WERI-Rb-1 (cell line): ENCODE measurements at regions not wholly inside any gene's neighbourhood (a gene's known extent, or its start where the extent isn't known, plus 50 kb on each side); places are given as distances from the start of the nearest gene placed in this dataset.
A peak's percentile ranks its signal among the peaks of the same experiment; 100 is the strongest.

Source experiments
- DNase-seq: peaks from one replicate; pipeline ENCODE4 v3.0.0-alpha.2; 2020
- H3K27ac ChIP-seq: fragments of 250-450 bp; sonication (Bioruptor Pico); 2 replicates; pipeline ENCODE4 v1.5.1; 2020; ENCODE audit warnings: mild to moderate bottlenecking, moderate library complexity
- H3K27me3 ChIP-seq: fragments of 250-450 bp; sonication (Bioruptor Pico); 2 replicates; pipeline ENCODE4 v1.5.1; 2021; ENCODE audit warnings: mild to moderate bottlenecking, low read depth, moderate library complexity; ENCODE audit not compliant: insufficient read depth, severe bottlenecking
- H3K36me3 ChIP-seq: fragments of 250-450 bp; sonication (Bioruptor Pico); 2 replicates; pipeline ENCODE4 v1.5.1; 2020; ENCODE audit warnings: mild to moderate bottlenecking, moderate library complexity
- H3K4me3 ChIP-seq: 2 replicates; pipeline ENCODE4 v1.5.1; 2011; ENCODE audit warnings: low read depth, mild to moderate bottlenecking, control low read depth, low read length
- H3K9me3 ChIP-seq: fragments of 250-450 bp; sonication (Bioruptor Pico); 2 replicates; pipeline ENCODE4 v1.5.1; 2021; ENCODE audit warnings: mild to moderate bottlenecking, moderate library complexity; ENCODE audit not compliant: severe bottlenecking
- CTCF ChIP-seq: IDR thresholded peaks from 2 replicates; pipeline ENCODE4 v1.5.1; 2011; ENCODE audit warnings: low read depth, mild to moderate bottlenecking, control low read depth, inconsistent platforms, low read length

GRCh38 chr10:107834706-107835105 is 670.2 kb upstream of the SORCS1 start:
- Histone ChIP-seq H3K27me3 (no peaks in the 10 kb centered on the region), H3K27ac (no peak overlapping the region), H3K4me3 (no peak overlapping the region), H3K9me3 (no peaks in the 10 kb centered on the region), H3K36me3 (no peaks in the 10 kb centered on the region)
- no peak for TF ChIP-seq CTCF
- no peak for DNase-seq

GRCh38 chr10:107831772-107832171 is 667.3 kb upstream of the SORCS1 start:
- DNase-seq = no peak
- no peaks in the 10 kb centered on the region for H3K36me3 ChIP-seq
- H3K9me3 ChIP-seq = no peaks in the 10 kb centered on the region
- TF ChIP-seq CTCF = no peak
- no peak overlapping the region for H3K27ac ChIP-seq
- no peak overlapping the region for H3K4me3 ChIP-seq
- no peaks in the 10 kb centered on the region for H3K27me3 ChIP-seq

DNA sequence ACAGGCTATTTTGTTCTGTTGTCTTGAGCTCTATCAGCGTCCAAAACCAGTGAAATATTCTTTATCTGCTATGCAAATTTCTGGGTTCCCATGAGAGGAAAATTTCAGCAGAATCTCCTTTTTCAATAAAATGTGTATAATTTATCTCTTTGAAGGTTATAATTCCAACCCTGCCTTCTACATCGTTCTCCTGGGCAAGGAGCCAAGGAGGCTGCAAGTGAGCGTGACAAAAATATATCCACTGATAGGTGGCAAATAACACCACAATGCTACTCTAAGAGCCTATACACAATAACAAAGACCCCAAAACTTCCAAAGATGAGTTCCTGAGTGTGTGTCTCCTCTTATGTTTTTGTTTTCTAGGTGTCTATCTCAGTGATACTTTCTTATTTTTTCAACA is 664.7 kb upstream of the SORCS1 start:
- no peak overlapping the region for H3K4me3 ChIP-seq
- no peak for TF ChIP-seq CTCF
- no peaks in the 10 kb centered on the region for H3K27me3 ChIP-seq
- H3K9me3 ChIP-seq = no peaks in the 10 kb centered on the region
- DNase-seq = no peak
- no peaks in the 10 kb centered on the region for H3K36me3 ChIP-seq
- H3K27ac ChIP-seq = no peak overlapping the region

DNA sequence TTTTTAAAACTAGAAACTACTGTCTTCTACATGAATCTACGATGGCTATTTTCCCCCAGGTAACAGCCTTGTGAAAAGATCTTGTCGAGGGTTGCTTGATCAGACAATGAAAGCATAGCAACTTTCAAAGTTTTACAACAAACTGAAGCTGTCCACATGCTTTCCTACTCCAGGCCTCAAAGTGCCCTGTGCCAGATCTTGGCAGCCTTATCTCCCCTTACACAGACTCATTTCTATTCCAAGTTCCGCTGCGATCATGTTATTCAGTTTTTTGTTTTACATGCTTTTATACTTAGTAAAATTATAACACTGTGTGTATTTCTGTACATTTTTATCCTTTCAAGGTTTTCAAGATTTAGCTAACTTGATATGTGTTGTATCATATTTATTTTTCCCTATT is 661.7 kb upstream of the SORCS1 start:
- Histone ChIP-seq H3K9me3 (no peaks in the 10 kb centered on the region), H3K27me3 (no peaks in the 10 kb centered on the region), H3K27ac (no peak overlapping the region), H3K36me3 (no peaks in the 10 kb centered on the region), H3K4me3 (no peak overlapping the region)
- DNase-seq = no peak
- TF ChIP-seq CTCF = no peak

GRCh38 chr10:107814865-107815487 is 650.5 kb upstream of the SORCS1 start:
- peak; percentile 86 for DNase-seq
- H3K4me3 ChIP-seq = no peak overlapping the region
- peak; percentile 75 for TF ChIP-seq CTCF

More at GRCh38 chr10:107814865-107815487, 650.5 kb upstream of the SORCS1 start:
- no peaks in the 10 kb centered on the region for H3K36me3 ChIP-seq
- peak overlapping the region; percentile 55 for H3K27ac ChIP-seq
- no peaks in the 10 kb centered on the region for H3K27me3 ChIP-seq
- H3K9me3 ChIP-seq = no peaks in the 10 kb centered on the region
